GM19324 (cell line): ENCODE measurements at regions not wholly inside any gene's neighbourhood (a gene's known extent, or its start where the extent isn't known, plus 50 kb on each side); places are given as distances from the start of the nearest gene placed in this dataset.

Experiments used
- ATAC-seq: cut with Tn5 transposase; IDR thresholded peaks from one replicate; pipeline ENCODE4 v1.9.1; 2021; ENCODE audit warnings: mild to moderate bottlenecking, moderate library complexity; ENCODE audit not compliant: unreplicated experiment, low FRiP score

DNA sequence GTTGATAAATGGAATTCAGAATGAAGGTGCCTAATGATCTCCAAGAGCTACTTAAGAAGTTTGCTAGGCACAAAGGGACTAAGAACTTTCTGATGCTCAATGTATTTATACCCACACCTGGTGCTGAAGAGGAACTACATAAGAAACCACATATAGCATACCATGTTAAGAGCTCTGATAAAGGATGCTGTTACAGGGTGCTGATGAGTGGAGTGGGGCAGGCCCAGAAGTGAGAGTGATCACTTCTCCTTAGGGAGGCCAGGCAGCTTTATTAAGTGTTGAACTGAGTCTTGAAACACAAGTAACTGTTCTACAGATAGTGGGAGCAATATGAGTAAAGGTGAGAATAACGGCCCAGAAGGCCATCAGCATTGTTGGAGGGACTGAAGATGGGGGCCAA, 68.3 kb upstream of the CHRDL1 start:
- ATAC-seq = no peak

DNA sequence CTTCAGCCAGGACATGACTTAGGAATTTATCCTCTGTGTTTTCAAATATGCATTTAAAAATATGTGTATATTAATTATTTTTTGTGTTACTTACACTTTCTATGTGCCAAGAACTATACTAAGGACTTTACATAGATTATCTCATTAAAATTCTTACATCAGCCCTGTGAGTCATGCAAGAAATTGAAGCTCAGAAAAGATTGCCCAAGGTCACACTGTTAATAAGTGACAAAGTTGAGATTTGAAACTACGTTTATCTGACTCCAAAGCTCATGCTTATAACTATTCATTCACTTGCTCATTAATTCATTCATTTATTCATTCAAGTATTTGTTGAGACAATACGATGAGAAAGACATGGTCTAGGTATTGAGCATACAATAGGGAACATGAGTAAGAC, 62.9 kb upstream of the CHRDL1 start:
- no peak for ATAC-seq

DNA sequence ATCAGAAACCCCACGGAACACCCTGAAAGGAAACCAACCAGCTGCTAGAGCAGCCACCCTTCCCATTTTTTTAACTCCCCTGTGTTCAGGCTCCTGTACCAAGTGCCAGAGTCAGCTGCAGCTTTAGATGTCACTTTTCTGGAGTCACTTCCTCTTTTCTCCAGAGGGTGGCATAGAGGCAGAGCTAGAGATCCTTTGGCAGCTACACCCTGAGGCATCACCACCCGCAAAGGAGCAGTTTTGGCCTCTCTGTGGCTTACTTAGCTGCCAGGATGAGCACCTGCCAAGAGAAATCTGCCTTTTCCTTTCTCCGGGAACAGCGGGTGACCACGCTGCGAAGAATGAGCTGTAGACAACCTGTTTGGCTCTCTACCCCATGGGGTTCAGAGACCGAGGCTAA, 58.0 kb upstream of the CHRDL1 start:
- no peak for ATAC-seq

DNA sequence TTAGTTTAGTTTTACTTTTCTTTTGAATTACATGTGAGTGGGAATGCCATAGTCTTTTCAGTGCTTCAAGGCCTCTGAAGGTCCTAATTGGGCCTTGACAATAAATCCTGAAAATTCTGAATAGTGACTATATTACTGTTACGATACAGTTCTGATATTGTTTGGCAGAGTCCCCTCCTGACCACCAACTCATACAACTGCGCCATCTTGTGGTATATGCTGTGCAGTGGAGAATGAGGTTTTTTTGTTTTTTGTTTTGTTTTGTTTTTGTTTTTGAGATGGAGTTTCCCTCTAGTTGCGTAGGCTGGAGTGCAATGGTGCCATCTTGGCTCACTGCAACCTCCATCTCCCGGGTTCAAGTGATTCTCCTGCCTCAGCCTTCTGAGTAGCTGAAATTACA, 56.6 kb upstream of the CHRDL1 start:
- no peak for ATAC-seq

DNA sequence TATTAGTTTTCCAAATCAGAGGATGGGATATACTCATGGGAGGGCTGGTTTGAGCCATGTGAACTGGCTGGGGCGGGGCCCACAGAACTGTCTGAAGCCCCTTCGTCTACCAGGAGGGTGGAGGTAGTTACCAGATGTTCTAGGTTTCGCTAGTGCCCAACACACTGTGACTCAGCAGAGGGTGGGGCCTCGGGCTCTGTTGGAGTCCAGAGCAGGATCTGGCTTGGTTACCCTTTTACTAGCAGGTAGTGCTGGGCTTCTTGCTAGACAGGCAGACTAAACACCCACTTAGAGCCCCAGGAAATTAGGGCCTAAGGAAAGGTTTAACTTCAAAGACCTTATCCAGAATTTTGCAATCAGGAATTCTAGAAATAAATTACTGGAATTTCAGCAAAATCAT, 56.2 kb upstream of the CHRDL1 start:
- peak; percentile 51 for ATAC-seq

DNA sequence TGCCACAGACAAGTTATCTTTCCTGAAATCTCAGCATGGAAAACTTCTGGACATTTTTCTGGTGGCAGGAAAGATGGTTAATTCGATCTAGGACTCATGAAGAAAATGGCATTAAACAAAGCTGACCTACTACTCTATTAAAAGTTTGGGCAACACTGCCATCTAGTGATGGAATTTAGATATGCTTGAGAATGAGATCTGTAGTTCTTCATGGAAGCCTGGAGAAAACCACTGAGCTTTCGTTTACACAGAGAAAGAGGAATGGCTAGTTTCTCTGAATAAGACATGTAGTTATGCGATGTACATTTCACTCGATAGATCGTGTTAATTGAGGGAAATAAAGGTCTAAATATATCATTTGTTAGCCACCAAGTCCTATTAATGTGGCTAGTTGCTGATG, 51.7 kb upstream of the CHRDL1 start:
- ATAC-seq = peak; percentile 53

DNA sequence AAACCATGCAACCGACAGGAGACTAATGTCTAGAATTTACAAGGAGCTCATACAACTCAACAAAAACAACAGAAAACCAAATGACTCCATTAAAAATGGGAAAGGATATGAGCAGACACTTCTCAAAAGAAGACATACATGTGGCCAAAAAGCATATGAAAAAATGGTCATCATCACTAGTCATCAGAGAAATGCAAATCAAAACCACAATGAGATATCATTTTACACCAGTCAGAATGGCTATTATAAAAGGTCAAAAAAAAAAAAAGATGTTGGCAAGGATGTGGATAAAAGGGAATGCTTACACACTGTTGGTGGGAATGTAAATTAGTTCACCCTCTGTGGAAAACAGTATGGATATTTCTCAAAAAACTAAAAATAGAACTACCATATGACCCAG, 50.5 kb upstream of the CHRDL1 start:
- no peak for ATAC-seq
